Liver (tissue), 8 donors: ENCODE measurements at regions not wholly inside any gene's neighbourhood (a gene's known extent, or its start where the extent isn't known, plus 50 kb on each side); places are given as distances from the start of the nearest gene placed in this dataset.

Source experiments
- DNase-seq: peaks from one replicate; pipeline ENCODE4 v3.0.0-alpha.2; 2017; ENCODE audit warnings: low spot score
- H3K27ac ChIP-seq, 2 donors: one replicate each; pipeline ENCODE4 v1.7.0; 2013; ENCODE audit warnings: inconsistent platforms in 2 of 2, low read length in 2 of 2, control low read depth in 1 of 2, low read depth in 1 of 2, mild to moderate bottlenecking in 1 of 2
- H3K27me3 ChIP-seq, 4 donors: one replicate each; pipeline versions ENCODE4 v1.6.1 to v1.7.0; 2013; ENCODE audit warnings: low read length in 3 of 4, inconsistent platforms in 1 of 4, mild to moderate bottlenecking in 1 of 4, moderate library complexity in 1 of 4; ENCODE audit not compliant: control insufficient read depth in 4 of 4, insufficient read depth in 4 of 4
- H3K36me3 ChIP-seq, 4 donors: one replicate each; pipeline versions ENCODE4 v1.6.1 to v1.7.0; 2013; ENCODE audit warnings: low read length in 3 of 4, mild to moderate bottlenecking in 3 of 4, low read depth in 1 of 4, moderate library complexity in 1 of 4; ENCODE audit not compliant: control insufficient read depth in 4 of 4, insufficient read depth in 3 of 4
- H3K4me1 ChIP-seq, 4 donors: one replicate each; pipeline versions ENCODE4 v1.6.1 to v1.7.0; 2013; ENCODE audit warnings: low read length in 3 of 4, mild to moderate bottlenecking in 3 of 4, moderate library complexity in 1 of 4; ENCODE audit not compliant: control insufficient read depth in 4 of 4, insufficient read depth in 4 of 4
- H3K4me3 ChIP-seq, 3 donors: one replicate each; pipeline versions ENCODE4 v1.6.1 to v1.7.0; 2013; ENCODE audit warnings: low read length in 3 of 3, control low read depth in 1 of 3, low read depth in 1 of 3, mild to moderate bottlenecking in 1 of 3
- H3K9ac ChIP-seq, 2 donors: one replicate each; pipeline ENCODE4 v1.7.0; 2013; ENCODE audit warnings: low read length in 2 of 2, mild to moderate bottlenecking in 2 of 2, moderate library complexity in 2 of 2, control low read depth in 1 of 2, low read depth in 1 of 2
- H3K9me3 ChIP-seq, 4 donors: one replicate each; pipeline versions ENCODE4 v1.6.1 to v1.7.0; 2013; ENCODE audit warnings: low read length in 3 of 4; ENCODE audit not compliant: control insufficient read depth in 4 of 4
- CTCF ChIP-seq: fragments of 150-350 bp; IDR thresholded peaks from 2 replicates; pipeline ENCODE4 v1.5.1; 2017; ENCODE audit warnings: improper control_type of control experiment, low read depth, low read length; ENCODE audit not compliant: missing input control
- EGR1 ChIP-seq, 2 donors: IDR thresholded peaks; 2 replicates each; pipeline ENCODE4 v1.6.1; 2016 to 2018; ENCODE audit warnings: antibody characterized with exemption in 2 of 2, low read depth in 2 of 2
- FOXA2 ChIP-seq: IDR thresholded peaks from 2 replicates; pipeline ENCODE4 v1.6.1; 2016; ENCODE audit warnings: antibody characterized with exemption
- GABPA ChIP-seq, 2 donors: IDR thresholded peaks in 1 of 2; conservative IDR thresholded peaks in 1 of 2; 2 replicates each; pipeline ENCODE4 v1.6.1; 2016; ENCODE audit warnings: antibody characterized with exemption in 2 of 2, mild to moderate bottlenecking in 1 of 2, moderate library complexity in 1 of 2
- HNF4A ChIP-seq, 2 donors: conservative IDR thresholded peaks; 2 replicates each; pipeline ENCODE4 v1.6.1; 2016; ENCODE audit warnings: antibody characterized with exemption in 2 of 2, mild to moderate bottlenecking in 2 of 2
- HNF4G ChIP-seq: IDR thresholded peaks from 2 replicates; pipeline ENCODE4 v1.6.1; 2016; ENCODE audit warnings: antibody characterized with exemption
- JUND ChIP-seq, 2 donors: IDR thresholded peaks; 2 replicates each; pipeline ENCODE4 v1.6.1; 2016; ENCODE audit warnings: antibody characterized with exemption in 2 of 2
- NR2F2 ChIP-seq: IDR thresholded peaks from 2 replicates; pipeline ENCODE4 v1.6.1; 2016; ENCODE audit warnings: antibody characterized with exemption
- RAD21 ChIP-seq, 2 donors: IDR thresholded peaks; 2 replicates each; pipeline ENCODE4 v1.6.1; 2016; ENCODE audit warnings: antibody characterized with exemption in 2 of 2, mild to moderate bottlenecking in 2 of 2
- REST ChIP-seq: IDR thresholded peaks from 2 replicates; pipeline ENCODE4 v1.6.1; 2016; ENCODE audit warnings: antibody characterized with exemption, mild to moderate bottlenecking
- RXRA ChIP-seq, 2 donors: IDR thresholded peaks; 2 replicates each; pipeline ENCODE4 v1.6.1; 2017 to 2018; ENCODE audit warnings: antibody characterized with exemption in 2 of 2, mild to moderate bottlenecking in 1 of 2
- SP1 ChIP-seq: IDR thresholded peaks from 2 replicates; pipeline ENCODE4 v1.6.1; 2018; ENCODE audit warnings: antibody characterized with exemption, mild to moderate bottlenecking
- TAF1 ChIP-seq: conservative IDR thresholded peaks from 2 replicates; pipeline ENCODE4 v1.6.1; 2016; ENCODE audit warnings: antibody characterized with exemption, mild to moderate bottlenecking
- WGBS: extraction: QIAGEN DNeasy Blood & Tissue Kit; methylation state at CpG from one replicate; pipeline ENCODE4 v1.1.7; 2013; 5-methylcytosine and 5-hydroxymethylcytosine counted together
- TF ChIP-seq, protein P1 (sequence below): IDR thresholded peaks from 2 replicates; pipeline ENCODE4 v1.6.1; 2016; ENCODE audit warnings: antibody characterized with exemption
- donor health status: healthy.
- donor health status: healthy.
- donor health status: healthy.
- donor health status: healthy.
- donor health status: healthy.

- Histone ChIP-seq H3K27me3 (no peaks in the 10 kb centered on the region), H3K4me3 (no peak overlapping the region), H3K9me3 (no peaks in the 10 kb centered on the region), H3K4me1 (peaks cover 0 to under 1% (median 0%) of the 10 kb centered on the region in 4 donors), H3K36me3 (no peaks in the 10 kb centered on the region), H3K27ac (no peak overlapping the region), H3K9ac (no peak overlapping the region)
- no peak for DNase-seq
- 96% methylated on average over 3 of the region's 3 CpGs for WGBS
- TF ChIP-seq EGR1 (IDR thresholded peaks at IDR 0.05; ENCODE audit: low read depth in 2 of 2) = no peak
- peak; percentile 56 for TF ChIP-seq REST
Observed at GRCh38 chr2:196421880-196422279, 217.6 kb upstream of the CCDC150 start.

DNA sequence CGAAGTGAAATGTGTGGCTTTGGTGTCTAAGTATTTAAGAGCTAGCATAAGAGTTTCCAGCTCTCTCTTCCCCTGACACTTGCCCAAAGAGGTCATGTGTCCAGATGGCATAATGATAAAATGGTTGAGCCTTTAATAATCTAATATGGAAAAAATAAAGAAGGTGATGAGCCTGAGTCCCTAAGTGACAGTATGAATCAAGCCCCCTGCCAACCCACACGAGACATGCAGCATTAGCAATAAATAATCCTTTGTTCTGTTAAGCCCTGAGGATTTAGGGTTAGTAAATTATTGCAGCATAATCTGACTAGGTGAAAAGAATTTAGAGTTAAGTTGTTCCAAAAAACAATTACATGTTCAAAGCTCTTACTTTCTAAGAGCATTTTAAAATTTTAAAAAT, 217.2 kb upstream of the CCDC150 start:
- no peaks in the 10 kb centered on the region for H3K36me3 ChIP-seq
- no peak for TF ChIP-seq FOXA2
- TF ChIP-seq HNF4G = no peak
- no peak for TF ChIP-seq HNF4A (conservative IDR thresholded peaks at IDR 0.05)
- no peak for TF ChIP-seq JUND (IDR thresholded peaks at IDR 0.05)
- TF ChIP-seq RXRA (IDR thresholded peaks at IDR 0.05) = no peak
- TF ChIP-seq EGR1 (IDR thresholded peaks at IDR 0.05; ENCODE audit: low read depth in 2 of 2) = no peak
- TF ChIP-seq CTCF = no peak
- no peak for TF ChIP-seq RAD21 (IDR thresholded peaks at IDR 0.05)
- TF ChIP-seq GABPA (IDR thresholded peaks at IDR 0.05 in 1 of 2, conservative IDR thresholded peaks at IDR 0.05 in 1 of 2) = no peak
- no peak for TF ChIP-seq SP1
- TF ChIP-seq TAF1 = no peak
- H3K27ac ChIP-seq = no peak overlapping the region
- H3K4me3 ChIP-seq = no peak overlapping the region
- DNase-seq = no peak
- 92% methylated on average over 2 of the region's 2 CpGs for WGBS
- no peaks in the 10 kb centered on the region for H3K27me3 ChIP-seq
- no peaks in the 10 kb centered on the region for H3K9me3 ChIP-seq
- H3K9ac ChIP-seq = no peak overlapping the region
- peaks cover 0 to 5% (median 0%) of the 10 kb centered on the region in 4 donors for H3K4me1 ChIP-seq

DNA sequence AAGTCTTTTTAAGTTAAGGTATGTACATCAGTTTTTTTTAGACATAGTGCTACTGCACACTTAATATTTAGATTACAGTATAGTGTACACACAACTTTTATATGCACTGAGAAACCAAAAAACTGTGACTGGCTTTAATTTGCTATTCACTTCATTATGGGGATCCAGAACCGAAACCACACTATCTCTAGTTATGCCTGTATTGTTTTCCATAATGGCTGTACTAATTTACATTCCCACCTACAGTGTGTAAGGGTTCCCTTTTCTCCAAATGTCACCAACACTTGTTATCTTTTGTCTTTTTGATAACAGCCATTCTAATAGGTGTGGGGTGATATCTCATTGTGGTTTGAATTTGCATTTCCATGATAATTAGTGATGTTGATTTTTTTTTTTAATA, 213.4 kb upstream of the CCDC150 start:
- no peak overlapping the region for H3K9ac ChIP-seq
- no peak overlapping the region for H3K27ac ChIP-seq
- H3K27me3 ChIP-seq = no peaks in the 10 kb centered on the region
- H3K4me1 ChIP-seq = peaks cover 0 to 6% (median 0%) of the 10 kb centered on the region in 4 donors
- no peaks in the 10 kb centered on the region for H3K36me3 ChIP-seq
- no peak for DNase-seq
- WGBS = 97% methylated on average over 1 of the region's 1 CpG
- H3K4me3 ChIP-seq = no peak overlapping the region
- no peaks in the 10 kb centered on the region for H3K9me3 ChIP-seq
- TF ChIP-seq RAD21 (IDR thresholded peaks at IDR 0.05) (no peak), EGR1 (IDR thresholded peaks at IDR 0.05; ENCODE audit: low read depth in 2 of 2) (no peak), FOXA2 (no peak), REST (no peak), TAF1 (no peak), RXRA (IDR thresholded peaks at IDR 0.05) (no peak), NR2F2 (no peak), JUND (IDR thresholded peaks at IDR 0.05) (no peak), HNF4G (no peak), CTCF (no peak)
- TF ChIP-seq, protein P1, sequence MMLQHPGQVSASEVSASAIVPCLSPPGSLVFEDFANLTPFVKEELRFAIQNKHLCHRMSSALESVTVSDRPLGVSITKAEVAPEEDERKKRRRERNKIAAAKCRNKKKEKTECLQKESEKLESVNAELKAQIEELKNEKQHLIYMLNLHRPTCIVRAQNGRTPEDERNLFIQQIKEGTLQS = no peak
